HG03135 (cell line): ENCODE measurements at regions not wholly inside any gene's neighbourhood (a gene's known extent, or its start where the extent isn't known, plus 50 kb on each side); places are given as distances from the start of the nearest gene placed in this dataset.
"Not testable (repeated sequence)": the region's sequence is repeated elsewhere in the genome, so short reads cannot be mapped to it uniquely, and the experiment has no call there.

ENCODE experiments used
- ATAC-seq: cut with Tn5 transposase; IDR thresholded peaks from one replicate; pipeline ENCODE4 v1.9.1; 2021; ENCODE audit warnings: mild to moderate bottlenecking, moderate library complexity; ENCODE audit not compliant: unreplicated experiment

- ATAC-seq = no peak
Observed at GRCh38 chr1:170370087-170370486, 161.9 kb upstream of the GORAB start.

GRCh38 chr1:170375082-170375723, 156.8 kb upstream of the GORAB start:
- ATAC-seq = no peak

GRCh38 chr1:170376801-170377385, 155.1 kb upstream of the GORAB start:
- peak; percentile 3 for ATAC-seq

- peak; percentile 76 for ATAC-seq
Observed at GRCh38 chr1:170377440-170377839, 154.5 kb upstream of the GORAB start.

GRCh38 chr1:170377896-170378634, 153.9 kb upstream of the GORAB start:
- ATAC-seq = no peak

GRCh38 chr1:170385750-170386149, 146.2 kb upstream of the GORAB start:
- no peak for ATAC-seq

GRCh38 chr1:170388489-170388888, 143.5 kb upstream of the GORAB start:
- ATAC-seq = no peak

GRCh38 chr1:170395149-170395548, 136.8 kb upstream of the GORAB start:
- ATAC-seq = no peak

- no peak for ATAC-seq
Observed at GRCh38 chr1:170397061-170397460, 134.9 kb upstream of the GORAB start.

GRCh38 chr1:170402476-170403311, 129.3 kb upstream of the GORAB start:
- ATAC-seq = no peak

- no peak for ATAC-seq
Observed at GRCh38 chr1:170407138-170407537, 124.8 kb upstream of the GORAB start.

GRCh38 chr1:170407581-170407980, 124.4 kb upstream of the GORAB start:
- no peak for ATAC-seq

GRCh38 chr1:170410401-170411166, 121.4 kb upstream of the GORAB start:
- no peak for ATAC-seq

- ATAC-seq = no peak
Observed at GRCh38 chr1:170414989-170415709, 116.8 kb upstream of the GORAB start.

- ATAC-seq = no peak
Observed at GRCh38 chr1:170415710-170416372, 116.1 kb upstream of the GORAB start.

GRCh38 chr1:170424346-170424745, 107.6 kb upstream of the GORAB start:
- no peak for ATAC-seq

GRCh38 chr1:170426596-170426995, 105.4 kb upstream of the GORAB start:
- no peak for ATAC-seq

- not testable (repeated sequence) for ATAC-seq
Observed at GRCh38 chr1:170427002-170427401, 105.0 kb upstream of the GORAB start.

GRCh38 chr1:170436928-170437327, 95.0 kb upstream of the GORAB start:
- ATAC-seq = no peak
